ENCODE measurements at regions not wholly inside any gene's neighbourhood (a gene's known extent, or its start where the extent isn't known, plus 50 kb on each side); places are given as distances from the start of the nearest gene placed in this dataset.
"Not testable (repeated sequence)": the region's sequence is repeated elsewhere in the genome, so short reads cannot be mapped to it uniquely, and the experiment has no call there.

DNA sequence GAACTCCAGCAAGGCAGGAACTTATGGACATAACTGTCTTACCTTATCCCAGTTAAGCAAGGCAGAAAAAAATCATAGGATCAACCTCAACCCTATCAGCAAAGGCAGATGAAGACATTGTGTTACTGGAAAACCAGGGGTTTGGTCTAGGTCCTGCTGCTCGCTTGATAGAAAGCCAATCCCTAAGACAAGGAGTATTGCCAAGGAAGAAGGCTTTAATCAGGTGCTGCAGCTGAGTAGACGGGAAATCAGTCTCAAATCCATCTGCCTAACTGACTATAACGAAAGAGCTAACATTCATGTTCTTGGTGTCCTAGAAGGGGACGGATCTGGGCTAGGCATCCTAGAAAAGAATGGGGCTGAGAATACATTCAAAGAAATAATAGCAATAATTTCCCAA is 1158.7 kb upstream of the CNTN5 start:
- no peak for DNase-seq (ENCODE audit: low read depth in 2 of 2)

DNA sequence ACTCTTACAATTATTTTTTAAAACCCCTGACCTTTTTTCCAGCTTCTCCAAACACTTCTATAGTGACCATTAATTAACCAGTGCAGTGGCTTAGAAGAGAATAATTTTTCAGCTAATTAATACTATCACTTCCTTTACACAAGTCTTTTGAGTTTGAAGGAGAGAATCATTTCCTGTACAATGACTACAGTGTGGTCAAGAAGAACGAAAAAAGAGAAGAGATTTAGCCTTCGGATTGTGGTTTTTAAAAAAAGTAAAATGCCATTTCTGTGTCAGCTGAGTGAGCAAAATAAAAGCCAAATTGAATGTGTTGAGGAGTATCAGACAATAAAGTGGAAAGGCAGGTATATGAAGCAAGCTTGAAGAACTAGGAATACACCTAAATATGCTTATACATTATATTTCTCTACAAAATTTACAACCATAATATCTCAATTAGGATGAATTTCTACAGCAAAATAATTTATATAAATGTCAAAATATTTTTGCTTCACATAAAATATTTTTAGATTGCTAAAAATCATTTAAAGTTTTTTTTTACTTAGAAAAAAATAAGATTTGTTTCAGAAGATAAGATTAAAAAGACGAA is 1155.2 kb upstream of the CNTN5 start:
- DNase-seq (ENCODE audit: low read depth in 2 of 2): no peak

DNA sequence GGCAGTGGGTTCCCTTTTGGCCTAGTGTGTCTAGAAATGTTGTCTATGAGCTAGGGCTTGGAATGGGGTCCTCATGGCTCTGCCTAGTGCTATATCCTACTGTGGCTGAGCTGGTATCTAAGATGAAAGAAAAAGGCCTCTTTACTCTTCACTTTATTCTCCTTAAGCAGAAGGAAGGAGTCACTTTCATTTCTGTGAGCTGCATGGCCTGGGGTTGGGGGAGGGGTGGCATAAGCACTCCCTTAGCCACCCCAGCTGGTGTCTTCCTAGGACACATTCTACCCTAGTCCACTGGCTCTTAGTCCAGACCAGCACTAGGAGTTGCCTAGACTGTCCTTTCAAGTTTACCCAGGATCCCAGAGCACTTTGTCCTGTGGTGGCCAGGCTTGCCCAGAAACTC is 1148.9 kb upstream of the CNTN5 start:
- no peak for DNase-seq (ENCODE audit: low read depth in 2 of 2)

DNA sequence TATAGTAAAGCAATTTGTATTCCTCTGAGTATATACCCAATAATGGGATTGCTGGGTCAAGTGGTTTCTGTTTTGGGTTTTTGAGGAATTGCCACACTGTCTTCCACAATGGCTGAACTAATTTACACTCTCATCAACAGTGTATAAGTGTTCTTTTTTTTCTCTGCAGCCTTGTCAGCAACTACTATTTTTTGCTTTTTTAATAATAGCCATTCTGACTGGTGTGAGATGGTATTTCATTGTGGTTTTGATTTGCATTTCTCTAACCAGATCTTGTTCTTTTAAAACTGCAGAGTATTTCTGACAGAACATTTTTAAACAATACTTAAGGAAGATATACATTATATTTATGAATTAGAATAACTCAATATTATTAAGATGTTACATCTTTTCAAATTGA is 1140.5 kb upstream of the CNTN5 start:
- DNase-seq (ENCODE audit: low read depth in 2 of 2): no peak

DNA sequence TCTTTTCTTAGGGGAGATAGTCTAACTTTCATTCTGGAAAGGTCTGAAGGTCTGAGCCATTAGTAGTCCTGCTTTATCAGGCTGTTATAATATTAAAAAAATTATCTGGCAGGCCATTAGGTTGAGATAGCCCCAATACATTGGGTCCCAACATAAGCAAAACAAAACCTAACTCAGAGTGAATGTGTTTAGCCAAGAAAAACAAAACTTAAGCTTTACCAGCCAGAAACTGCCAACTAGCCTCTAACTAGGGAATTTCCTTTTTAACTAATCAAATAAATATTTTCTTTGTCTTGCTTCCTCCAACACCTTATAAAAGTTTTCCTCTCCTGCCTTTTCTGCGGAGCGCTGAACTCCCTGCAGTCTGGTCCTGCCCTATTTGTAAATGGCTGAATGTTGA is 1137.7 kb upstream of the CNTN5 start:
- no peak for DNase-seq (ENCODE audit: low read depth in 2 of 2)

DNA sequence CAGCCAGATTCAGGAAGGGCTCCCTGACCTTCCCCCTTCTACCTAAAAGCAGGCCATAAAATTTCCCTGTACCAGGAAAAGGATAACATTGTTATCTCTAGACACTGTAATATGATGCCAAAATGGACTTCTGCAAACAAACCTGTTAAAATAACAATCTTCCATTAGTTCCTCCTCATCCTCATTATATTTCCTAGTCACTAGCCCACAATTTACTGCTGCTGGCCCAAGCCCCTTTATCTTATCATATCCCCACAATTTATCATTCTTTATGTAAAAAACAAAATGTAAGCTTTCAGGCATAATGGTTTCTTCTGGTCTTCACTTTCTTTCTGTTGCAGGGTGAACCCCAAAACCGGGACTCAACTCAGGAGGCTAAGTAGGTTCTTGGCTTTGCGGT is 1132.1 kb upstream of the CNTN5 start:
- DNase-seq (ENCODE audit: low read depth in 2 of 2): no peak

DNA sequence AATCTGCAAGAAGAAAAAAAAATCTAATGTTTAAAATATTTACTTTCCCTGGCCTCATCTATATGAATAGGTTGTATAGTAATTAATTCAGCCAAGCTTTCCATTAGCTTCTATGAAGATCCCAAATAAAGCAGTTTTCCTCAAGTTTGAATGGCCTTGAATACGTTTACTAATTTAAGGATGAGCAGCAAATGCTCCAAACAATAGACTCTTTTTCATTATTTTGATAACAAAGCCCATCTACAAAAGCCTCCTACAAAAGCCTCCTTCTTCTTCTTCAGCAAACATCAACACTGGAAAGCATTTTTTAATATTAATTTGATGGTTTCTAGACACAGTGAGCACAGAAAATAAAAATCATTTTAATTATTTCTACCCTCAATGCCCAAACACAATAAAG is 1130.3 kb upstream of the CNTN5 start:
- DNase-seq (ENCODE audit: low read depth in 2 of 2): no peak

DNA sequence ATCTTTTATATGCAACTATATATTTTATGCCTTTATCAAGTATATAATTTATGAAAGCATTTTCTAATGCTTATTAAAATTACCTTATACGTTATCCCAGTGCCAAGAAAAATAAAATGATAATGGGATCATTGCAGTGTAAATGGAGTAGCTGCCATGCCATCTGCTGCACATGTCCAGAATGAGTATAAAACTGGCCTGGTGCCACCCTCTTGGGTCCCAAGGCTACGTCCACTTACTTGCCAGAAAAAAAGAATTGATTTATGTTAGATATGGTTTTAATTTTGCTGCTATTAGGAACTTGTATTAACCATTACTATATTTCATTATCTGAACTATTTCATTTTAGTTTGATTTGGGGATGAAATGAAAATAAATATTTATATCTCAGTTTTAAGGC is 1127.1 kb upstream of the CNTN5 start:
- DNase-seq (ENCODE audit: low read depth in 2 of 2): no peak

DNA sequence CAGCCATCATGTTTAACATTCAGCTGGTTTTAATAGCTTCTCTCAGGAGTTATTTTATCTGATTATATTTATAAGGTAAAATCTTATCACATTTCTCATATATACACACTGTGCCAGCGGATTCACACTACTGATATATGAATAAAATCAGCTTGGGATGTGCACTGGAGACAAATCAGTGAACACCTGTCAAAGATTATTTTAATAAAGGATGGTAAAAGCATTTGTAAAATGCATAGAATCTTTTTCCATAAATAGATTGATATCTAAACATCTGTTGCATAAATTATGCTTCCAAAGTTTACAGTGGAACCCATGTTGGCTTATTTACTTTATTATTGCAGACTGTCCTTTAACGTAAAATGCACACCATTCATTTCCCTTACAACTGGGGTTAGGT is 1125.8 kb upstream of the CNTN5 start:
- no peak for DNase-seq (ENCODE audit: low read depth in 2 of 2)

DNA sequence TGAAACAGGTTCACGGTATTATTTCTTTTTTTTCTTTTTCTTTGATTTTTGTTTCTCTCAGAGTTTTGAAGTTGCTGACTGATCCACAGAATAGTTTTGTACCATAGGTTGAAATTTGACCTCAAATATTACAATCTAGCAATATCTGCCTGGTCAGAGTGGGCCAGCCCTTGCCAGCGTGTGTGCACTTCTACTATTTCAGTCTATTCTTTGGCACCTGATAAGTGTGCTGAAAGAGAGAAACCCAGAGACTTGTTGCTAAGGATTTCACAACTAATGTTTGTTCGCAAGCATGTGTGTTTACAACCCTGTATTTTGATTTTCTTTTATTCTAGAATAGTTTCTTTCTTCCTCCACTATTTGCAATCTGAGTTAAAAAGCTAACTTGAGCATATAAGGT is 1125.2 kb upstream of the CNTN5 start:
- no peak for DNase-seq (ENCODE audit: low read depth in 2 of 2)

DNA sequence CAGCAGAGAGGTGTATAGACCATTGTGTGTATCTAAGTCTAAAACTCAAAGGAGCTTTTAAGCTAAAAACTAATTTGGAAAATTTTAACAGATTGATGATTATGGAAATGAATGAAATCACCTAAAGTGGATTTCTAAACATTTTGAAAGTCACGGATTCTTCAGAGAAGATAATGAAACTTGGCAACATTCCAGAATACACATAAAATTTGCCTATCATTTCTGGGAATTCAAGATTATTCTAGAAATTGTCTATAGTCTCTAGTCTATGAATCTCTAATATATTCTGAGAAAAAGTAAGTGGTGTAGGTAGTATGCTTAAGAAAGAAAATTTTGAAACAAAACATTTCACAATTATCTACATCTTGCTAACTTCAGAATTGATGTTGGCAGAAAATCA is 1117.9 kb upstream of the CNTN5 start:
- no peak for DNase-seq (ENCODE audit: low read depth in 2 of 2)

DNA sequence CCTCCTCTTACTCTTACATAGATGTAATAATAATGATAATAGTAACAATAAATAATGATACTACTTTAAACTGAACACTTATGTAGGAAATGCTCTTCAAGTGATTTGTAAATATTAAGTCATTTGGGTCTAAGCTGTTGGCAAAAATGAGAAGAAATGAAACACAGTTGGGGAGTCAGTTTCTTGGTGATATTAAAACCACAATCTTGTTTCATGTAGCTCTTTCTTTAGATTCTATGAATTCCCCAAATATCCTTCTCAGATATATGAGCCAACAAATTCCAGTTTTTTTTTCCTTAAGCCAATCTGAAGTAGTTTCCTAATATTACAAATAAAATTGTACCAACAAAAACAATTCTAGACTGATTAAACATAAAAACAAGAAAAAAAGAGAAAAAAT is 1115.6 kb upstream of the CNTN5 start:
- no peak for DNase-seq (ENCODE audit: low read depth in 2 of 2)

DNA sequence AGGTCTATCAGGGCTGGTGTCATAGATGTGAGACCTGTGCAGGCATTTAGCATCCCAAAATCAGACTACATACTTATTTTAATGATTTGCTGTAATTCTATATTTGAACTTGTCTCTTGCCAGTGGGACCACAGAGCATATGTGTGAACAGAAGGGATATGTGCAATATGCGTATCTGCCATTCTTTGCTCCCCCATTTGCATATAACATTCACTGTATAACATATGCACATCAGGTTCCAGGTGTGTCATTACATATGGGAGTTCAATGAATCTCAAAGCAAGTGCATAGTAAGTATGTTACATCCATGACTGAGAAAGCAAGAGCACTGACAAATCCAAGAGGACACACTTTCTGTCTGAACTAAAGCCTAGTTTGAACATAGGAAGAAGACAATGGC is 1115.1 kb upstream of the CNTN5 start:
- no peak for DNase-seq (ENCODE audit: low read depth in 2 of 2)

DNA sequence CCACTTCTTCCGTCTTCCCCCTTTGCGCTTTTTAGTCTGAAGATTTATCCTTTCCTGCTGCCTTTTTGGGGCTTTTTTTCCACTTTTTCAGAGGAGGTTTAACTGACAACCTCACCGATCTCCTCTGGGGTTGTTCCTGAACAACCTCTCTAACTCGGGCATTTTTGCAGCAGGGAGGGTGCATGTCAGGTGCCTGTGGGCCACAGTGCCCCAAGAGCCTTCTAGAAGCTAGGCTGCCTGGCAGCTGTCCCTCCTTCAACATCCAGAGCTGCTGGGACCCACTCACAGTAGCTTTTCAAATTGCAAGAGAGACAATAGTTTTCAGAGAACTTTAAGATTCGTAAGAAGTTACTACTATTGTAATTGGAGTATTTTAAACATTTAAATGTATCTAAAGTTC is 1112.4 kb upstream of the CNTN5 start:
- no peak for DNase-seq (ENCODE audit: low read depth in 2 of 2)

DNA sequence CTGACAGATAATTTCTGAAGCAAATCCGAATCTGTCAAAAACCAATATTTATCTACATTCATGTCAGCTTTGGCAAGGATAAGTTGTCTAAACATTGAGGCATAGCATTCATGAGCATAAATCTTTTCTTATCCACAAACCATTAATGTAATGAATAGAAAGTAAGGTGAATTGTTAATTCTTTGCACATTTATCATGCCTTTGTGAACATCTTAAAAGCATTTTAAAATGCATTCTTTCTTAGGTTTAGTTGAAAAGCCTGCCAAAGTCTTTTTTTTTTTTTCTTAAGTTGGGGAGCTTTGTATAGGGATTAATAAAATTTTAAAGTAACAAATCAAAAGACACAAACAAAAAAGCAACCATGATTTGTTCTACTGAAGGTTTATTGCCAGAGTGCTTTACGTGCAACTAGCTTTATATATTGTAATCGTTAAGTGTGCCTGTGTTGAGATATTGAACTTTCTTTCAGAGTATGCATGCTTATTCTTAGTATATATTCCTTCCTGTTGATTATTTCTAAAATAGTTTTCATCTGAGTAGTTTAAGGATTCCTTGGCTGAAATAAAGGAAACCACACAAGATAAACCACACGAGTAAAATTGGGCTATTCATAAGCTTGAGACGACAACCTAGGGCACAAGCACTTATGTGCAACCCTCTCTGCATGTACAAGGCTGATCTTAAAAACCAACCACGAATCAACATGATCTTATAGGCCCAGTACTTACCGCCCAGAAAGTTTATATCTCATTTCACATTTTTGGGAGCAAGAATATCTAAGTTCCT is 1110.9 kb upstream of the CNTN5 start:
- DNase-seq (ENCODE audit: low read depth in 2 of 2): no peak

DNA sequence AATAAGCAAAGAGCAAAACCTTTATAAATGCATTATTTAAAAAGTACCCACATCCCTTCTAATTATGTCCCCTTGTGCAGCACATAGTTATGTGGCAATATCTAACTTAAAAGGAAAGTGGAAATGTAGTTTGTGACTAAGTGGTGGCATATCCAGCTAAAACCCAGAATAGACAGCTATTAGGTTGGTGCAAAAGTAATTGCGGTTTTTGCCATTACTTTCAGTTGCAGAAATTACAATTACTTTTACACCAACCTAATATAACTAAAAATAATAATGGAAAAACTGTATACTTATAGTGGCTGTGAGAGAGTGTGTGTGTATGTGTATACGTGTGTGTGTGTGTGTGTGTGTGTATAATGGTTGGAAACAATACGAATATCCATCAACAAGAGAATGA is 1108.1 kb upstream of the CNTN5 start:
- DNase-seq (ENCODE audit: low read depth in 2 of 2): no peak

DNA sequence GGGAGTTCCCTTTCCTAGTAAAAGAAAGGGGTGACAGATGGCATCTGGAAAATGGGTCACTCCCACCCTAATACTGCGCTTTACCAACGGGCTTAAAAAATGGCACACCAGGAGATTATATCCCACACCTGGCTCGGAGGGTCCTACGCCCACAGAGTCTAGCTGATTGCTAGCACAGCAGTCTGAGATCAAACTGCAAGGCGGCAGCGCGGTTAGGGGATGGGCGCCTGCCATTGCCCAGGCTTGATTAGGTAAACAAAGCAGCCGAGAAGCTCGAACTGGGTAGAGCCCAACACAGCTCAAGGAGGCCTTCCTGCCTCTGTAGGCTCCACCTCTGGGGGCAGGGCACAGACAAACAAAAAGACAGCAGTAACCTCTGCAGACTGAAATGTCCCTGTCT is 1097.8 kb upstream of the CNTN5 start:
- DNase-seq (ENCODE audit: low read depth in 2 of 2): not testable (repeated sequence)

DNA sequence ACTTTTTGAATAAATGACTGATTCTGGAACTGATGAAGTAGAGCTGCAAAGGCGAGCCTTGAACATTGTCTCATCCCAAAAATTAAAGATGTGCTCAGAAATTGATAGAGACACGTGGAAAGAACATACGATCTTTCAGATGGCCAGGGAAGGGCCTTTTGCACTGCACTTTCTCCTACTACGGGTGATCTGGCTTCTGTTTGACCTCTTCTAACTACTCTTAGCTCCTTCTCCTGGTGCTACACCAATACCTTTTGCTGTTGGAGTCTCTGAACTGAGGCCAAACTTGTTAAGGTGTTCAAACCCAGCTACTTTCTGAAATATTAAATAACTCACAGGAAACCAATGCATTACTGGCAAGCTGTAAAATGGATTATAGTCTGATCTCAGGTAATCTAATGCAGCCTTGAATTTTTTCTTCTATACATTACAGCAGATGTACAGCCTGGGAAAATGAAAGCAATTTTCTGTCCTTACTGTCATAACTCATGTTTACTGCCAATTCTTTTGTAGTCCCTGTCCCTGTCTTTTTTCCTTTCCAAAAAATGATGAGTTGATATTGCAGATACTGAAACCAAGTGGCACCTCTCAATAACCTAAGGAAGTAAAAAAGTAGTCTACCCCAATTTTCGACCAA is 1086.1 kb upstream of the CNTN5 start:
- no peak for DNase-seq (ENCODE audit: low read depth in 2 of 2)

DNA sequence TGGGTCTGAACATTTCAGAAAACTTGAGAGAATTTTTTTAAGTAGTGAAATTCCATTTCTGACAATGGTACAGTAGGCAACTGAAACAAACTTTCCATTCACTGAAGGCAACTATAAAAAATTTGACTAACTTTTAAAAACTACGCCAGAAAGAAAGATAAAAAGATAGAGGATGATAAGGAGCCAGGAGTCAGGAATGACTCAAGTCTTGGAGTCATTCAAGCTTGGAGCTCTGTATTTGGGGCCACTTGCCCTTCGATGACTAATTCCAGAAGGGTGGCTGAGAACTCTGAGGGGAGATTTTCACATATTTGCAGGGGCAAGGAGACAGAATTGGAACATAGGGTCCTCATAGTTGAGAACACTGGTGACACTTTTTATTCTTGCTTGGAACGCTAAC is 1083.2 kb upstream of the CNTN5 start:
- no peak for DNase-seq (ENCODE audit: low read depth in 2 of 2)

DNA sequence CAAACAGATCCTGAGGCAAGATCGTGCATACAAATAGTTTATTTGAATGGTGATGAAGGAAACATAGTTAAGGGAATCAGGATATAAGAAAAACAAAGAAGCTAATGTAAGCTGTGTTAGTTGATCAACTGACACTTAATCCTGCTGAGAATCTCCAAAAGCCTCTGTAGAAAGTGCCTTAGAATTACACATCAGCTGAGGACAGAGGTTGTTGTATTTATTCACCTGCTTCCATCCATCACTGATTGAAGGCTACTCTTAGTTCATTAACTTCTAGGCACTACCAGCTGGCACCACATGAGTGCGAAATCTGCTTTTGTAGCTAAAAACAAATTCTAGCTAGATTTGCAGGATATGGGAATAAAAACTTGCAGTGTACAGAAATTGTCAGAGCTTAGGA is 1082.0 kb upstream of the CNTN5 start:
- no peak for DNase-seq (ENCODE audit: low read depth in 2 of 2)

DNA sequence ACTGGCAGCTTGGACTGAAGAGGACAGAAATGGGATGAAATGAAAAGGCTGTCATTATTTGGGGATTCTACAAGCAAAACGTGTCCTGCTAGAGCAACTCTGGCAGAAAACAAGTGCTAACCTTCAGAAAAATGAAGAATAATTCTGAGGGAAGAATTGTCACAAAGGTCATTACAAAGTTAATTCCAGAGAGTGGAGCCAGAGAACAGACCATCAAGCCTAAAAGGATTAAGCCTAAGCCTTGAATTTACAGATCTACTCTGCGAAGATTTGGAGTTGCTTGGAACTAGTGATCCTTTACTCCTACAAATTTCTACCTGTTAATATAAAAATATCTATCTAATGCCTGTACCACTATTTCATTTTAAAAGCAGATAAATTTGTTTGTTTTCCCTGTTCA is 1077.3 kb upstream of the CNTN5 start:
- no peak for DNase-seq (ENCODE audit: low read depth in 2 of 2)

DNA sequence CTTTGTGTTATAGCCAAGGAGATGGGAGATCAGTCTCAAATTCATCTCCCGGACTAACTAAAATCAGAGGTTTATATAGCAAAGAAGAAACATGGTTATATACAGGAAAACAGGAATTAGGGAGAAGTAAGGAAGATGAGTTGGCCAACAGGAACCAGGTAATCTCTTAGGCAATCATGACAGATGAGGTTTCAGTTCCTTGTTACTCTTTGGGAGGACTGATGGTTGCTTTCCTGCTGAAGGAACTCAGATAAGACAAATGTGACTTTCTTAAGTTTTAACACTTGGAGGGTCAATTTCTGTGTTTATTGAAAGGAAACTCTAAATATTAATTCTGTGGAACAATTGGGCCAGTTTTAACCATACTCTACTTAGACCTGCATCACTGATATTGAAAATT is 1072.0 kb upstream of the CNTN5 start:
- no peak for DNase-seq (ENCODE audit: low read depth in 2 of 2)

DNA sequence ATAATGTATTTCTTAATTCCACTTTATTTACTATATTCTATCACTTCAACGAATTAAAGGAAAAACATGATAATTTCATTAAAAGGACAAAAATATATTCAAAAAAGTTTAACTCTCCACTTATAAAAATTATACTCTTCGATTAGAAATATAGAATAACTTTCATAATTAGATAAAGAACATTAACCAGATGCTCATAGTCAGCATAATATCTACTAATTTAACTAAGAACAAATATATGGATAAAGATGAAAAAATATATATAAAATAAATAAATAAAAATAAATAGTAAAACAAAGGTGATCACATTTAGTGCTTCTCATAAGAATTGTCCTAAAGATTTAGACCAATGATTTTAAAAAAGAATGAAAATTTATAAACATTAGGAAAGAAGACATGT is 1065.2 kb upstream of the CNTN5 start:
- DNase-seq (ENCODE audit: low read depth in 2 of 2): no peak

DNA sequence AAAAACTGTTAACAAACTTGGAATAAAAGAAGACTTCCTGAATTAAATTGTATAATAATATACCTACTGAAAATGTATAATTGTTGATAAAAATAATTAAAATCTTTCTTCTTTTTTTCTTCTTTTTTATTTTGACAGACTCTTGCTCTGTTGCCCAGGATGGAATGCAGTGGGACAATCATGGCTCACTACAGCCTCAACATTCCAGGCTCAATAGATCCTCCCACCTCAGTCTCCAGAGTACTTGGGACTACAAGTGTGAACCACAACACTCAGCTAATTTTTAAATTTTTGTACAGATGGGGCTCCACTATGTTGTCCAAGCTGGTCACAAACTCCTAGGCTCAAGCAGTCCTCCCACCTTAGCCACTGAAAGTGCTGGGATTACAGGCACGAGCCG is 1063.8 kb upstream of the CNTN5 start:
- no peak for DNase-seq (ENCODE audit: low read depth in 2 of 2)

Data from activated CD4-positive, alpha-beta T cell treated with anti-CD3 and anti-CD28 coated beads for 24 hours (primary cell).